IMR-90 (cell line): ENCODE measurements at regions not wholly inside any gene's neighbourhood (a gene's known extent, or its start where the extent isn't known, plus 50 kb on each side); places are given as distances from the start of the nearest gene placed in this dataset.

ENCODE experiments used
- CEBPB ChIP-seq: IDR thresholded peaks from 2 replicates; pipeline ENCODE4 v1.6.1; 2012; ENCODE audit warnings: low read depth, low read length, improper control_type of control experiment
- POLR2A ChIP-seq: IDR thresholded peaks from 2 replicates; pipeline ENCODE4 v1.6.1; 2012; ENCODE audit warnings: mild to moderate bottlenecking, low read depth, low read length
- RFX5 ChIP-seq: IDR thresholded peaks from 2 replicates; pipeline ENCODE4 v1.8.0; 2012; ENCODE audit warnings: low read depth, mild to moderate bottlenecking, low read length, moderate library complexity
- TF ChIP-seq, protein P1 (sequence below): conservative IDR thresholded peaks from 2 replicates; pipeline ENCODE4 v1.5.1; 2012; ENCODE audit warnings: mild to moderate bottlenecking, low read depth, low read length, improper control_type of control experiment

DNA sequence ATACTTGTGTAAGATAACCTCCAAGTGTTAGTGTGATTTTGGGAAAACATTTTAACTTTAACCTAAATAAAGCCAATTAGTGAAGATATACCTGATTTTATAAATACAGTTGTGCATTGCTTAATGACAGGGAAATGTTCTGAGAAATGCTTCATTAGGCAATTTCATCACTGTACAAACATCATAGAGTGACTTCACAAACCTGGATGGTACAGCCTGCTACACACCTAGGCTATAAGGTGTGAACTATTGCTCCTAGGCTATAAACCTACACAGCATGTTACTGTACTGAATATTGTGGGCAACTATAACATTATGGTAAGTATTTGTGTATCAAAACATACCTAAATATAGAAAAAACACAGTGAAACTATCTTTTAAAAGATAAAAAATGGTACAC, 166.8 kb upstream of the TARS1 start:
- no peak for TF ChIP-seq POLR2A
- no peak for TF ChIP-seq RFX5
- TF ChIP-seq CEBPB: no peak
- TF ChIP-seq, protein P1, sequence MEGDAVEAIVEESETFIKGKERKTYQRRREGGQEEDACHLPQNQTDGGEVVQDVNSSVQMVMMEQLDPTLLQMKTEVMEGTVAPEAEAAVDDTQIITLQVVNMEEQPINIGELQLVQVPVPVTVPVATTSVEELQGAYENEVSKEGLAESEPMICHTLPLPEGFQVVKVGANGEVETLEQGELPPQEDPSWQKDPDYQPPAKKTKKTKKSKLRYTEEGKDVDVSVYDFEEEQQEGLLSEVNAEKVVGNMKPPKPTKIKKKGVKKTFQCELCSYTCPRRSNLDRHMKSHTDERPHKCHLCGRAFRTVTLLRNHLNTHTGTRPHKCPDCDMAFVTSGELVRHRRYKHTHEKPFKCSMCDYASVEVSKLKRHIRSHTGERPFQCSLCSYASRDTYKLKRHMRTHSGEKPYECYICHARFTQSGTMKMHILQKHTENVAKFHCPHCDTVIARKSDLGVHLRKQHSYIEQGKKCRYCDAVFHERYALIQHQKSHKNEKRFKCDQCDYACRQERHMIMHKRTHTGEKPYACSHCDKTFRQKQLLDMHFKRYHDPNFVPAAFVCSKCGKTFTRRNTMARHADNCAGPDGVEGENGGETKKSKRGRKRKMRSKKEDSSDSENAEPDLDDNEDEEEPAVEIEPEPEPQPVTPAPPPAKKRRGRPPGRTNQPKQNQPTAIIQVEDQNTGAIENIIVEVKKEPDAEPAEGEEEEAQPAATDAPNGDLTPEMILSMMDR: no peak
